ENCODE measurements at regions not wholly inside any gene's neighbourhood (a gene's known extent, or its start where the extent isn't known, plus 50 kb on each side); places are given as distances from the start of the nearest gene placed in this dataset.

DNA sequence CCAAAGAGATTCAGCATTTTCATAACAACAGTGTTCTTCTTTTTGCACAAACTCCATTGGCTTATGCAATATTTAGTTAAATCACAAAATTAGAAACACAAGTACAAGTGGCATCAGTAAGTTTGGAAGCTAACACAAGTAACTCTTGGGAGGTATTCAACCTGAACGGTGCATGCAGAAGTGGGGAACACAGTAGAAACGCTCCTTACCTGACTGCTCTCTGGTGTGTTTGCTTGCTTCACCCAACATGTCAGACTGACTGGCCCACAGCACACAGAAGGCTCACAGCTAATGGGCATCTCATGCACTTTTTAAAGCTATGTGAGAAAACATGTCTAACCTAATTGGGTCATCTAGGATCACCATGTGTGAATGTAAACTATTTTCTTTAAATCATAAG lies 133.6 kb downstream of the MAGEB17 start:
- Histone ChIP-seq H3K27ac (no peak overlapping the region), H3K4me1 (replicated peaks in 1 of 2) (no peaks in the 10 kb centered on the region), H3K4me3 (no peak overlapping the region)
- ATAC-seq (replicated peaks in 6 of 8): no peak
- 60 to 100% (median 80%) methylated on average over 1 to 2 of the region's 2 CpGs; no CpG with 5 or more reads in 7 of the 10 experiments for WGBS, 10 experiments
- in situ Hi-C loops (cut with MboI; ENCODE audit: low pct_unique_long_range_greater_than_20kb in 2 of 9, low sequenced_read_pairs in 9 of 9, unreplicated experiment in 9 of 9): no loop called here

GRCh38 chrX:16304751-16305150 lies 137.5 kb downstream of the MAGEB17 start:
- H3K4me3 ChIP-seq: no peak overlapping the region
- H3K27ac ChIP-seq: no peak overlapping the region
- H3K4me1 ChIP-seq (replicated peaks in 1 of 2): no peaks in the 10 kb centered on the region
- WGBS, 10 experiments: 15 to 80% (median 66%) methylated on average over 1 to 4 of the region's 5 CpGs; no CpG with 5 or more reads in 6 of the 10 experiments
- in situ Hi-C loops (cut with MboI; ENCODE audit: low pct_unique_long_range_greater_than_20kb in 2 of 9, low sequenced_read_pairs in 9 of 9, unreplicated experiment in 9 of 9): no loop called here
- ATAC-seq (replicated peaks in 6 of 8): peak in 1 of 8 experiments; percentile 51

DNA sequence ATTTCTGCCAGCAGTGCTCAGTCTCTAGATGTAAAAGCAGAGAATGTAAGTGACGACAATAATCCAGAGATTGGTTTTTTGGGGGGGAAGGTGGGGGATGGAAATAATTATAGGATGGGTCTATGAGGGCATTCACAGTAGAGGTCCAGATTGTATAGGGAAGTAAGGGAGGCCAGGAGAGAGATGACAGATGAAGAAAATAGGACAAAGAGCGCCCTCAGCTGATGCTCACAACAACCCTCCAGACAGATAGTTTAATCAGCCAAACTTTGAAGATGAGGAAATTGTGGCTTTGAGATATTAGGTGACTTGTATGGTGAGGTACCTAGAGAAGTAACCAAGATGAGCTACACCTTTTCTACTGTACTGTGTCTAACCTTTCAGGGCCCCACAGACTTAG lies 137.9 kb downstream of the MAGEB17 start:
- H3K4me1 ChIP-seq (replicated peaks in 1 of 2): no peaks in the 10 kb centered on the region
- 94% methylated on average over 2 of the region's 2 CpGs; no CpG with 5 or more reads in 9 of the 10 experiments for WGBS, 10 experiments
- no peak for ATAC-seq (replicated peaks in 6 of 8)
- in situ Hi-C loops (cut with MboI; ENCODE audit: low pct_unique_long_range_greater_than_20kb in 2 of 9, low sequenced_read_pairs in 9 of 9, unreplicated experiment in 9 of 9): no loop called here
- no peak overlapping the region for H3K4me3 ChIP-seq
- no peak overlapping the region for H3K27ac ChIP-seq

DNA sequence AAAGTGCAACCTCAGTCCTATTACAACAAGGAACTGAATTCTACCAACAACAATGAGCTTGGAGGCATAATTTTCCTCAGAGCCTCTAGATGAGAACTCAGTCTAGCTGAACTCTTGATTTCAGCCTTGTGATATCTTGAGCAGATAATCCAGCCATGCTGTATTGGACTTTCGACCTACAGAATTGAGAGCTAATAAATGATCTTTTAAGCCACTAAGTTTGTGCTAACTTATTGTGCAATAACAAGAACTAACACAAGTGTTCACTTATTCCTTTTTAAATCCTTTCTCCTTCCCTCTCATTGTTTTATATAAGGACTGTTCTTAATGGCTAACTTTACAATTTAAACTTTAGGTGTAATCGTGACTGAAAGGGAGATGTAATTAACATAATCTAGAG lies 140.7 kb downstream of the MAGEB17 start:
- no peak for ATAC-seq (replicated peaks in 6 of 8)
- H3K27ac ChIP-seq: no peak overlapping the region
- in situ Hi-C loops (cut with MboI; ENCODE audit: low pct_unique_long_range_greater_than_20kb in 2 of 9, low sequenced_read_pairs in 9 of 9, unreplicated experiment in 9 of 9): no loop called here
- no peaks in the 10 kb centered on the region for H3K4me1 ChIP-seq (replicated peaks in 1 of 2)
- 0 to 90% (median 76%) methylated on average over 1 to 2 of the region's 2 CpGs; no CpG with 5 or more reads in 5 of the 10 experiments for WGBS, 10 experiments
- H3K4me3 ChIP-seq: no peak overlapping the region

DNA sequence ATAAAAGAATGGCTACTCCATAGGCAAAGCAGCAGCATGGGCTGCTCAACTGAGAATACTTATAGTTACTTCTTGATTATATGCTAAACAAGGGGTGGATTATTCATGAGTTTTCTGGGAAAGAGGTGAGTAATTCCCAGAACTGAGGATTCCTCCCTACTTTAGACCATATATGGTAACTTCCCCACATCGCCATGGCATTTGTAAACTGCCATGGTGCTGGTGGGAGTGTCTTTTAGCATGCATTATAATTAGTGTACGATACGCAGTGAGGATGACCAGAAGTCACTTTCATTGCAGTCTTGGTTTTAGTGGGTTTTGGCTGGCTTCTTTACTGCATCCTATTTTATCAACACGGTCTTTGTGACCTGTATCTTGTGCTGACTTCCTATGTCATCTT lies 141.5 kb downstream of the MAGEB17 start:
- 29 to 100% (median 70%) methylated on average over 1 to 4 of the region's 4 CpGs; no CpG with 5 or more reads in 6 of the 10 experiments for WGBS, 10 experiments
- in situ Hi-C loops (cut with MboI; ENCODE audit: low pct_unique_long_range_greater_than_20kb in 2 of 9, low sequenced_read_pairs in 9 of 9, unreplicated experiment in 9 of 9): no loop called here

GRCh38 chrX:16310326-16310725 lies 143.0 kb downstream of the MAGEB17 start:
- no peak for ATAC-seq (replicated peaks in 6 of 8)
- H3K4me3 ChIP-seq: no peak overlapping the region
- WGBS, 10 experiments: 29 to 83% (median 83%) methylated on average over 1 of the region's 1 CpG; no CpG with 5 or more reads in 7 of the 10 experiments
- no peak overlapping the region for H3K27ac ChIP-seq
- in situ Hi-C loops (cut with MboI; ENCODE audit: low pct_unique_long_range_greater_than_20kb in 2 of 9, low sequenced_read_pairs in 9 of 9, unreplicated experiment in 9 of 9): no loop called here
- H3K4me1 ChIP-seq (replicated peaks in 1 of 2): no peaks in the 10 kb centered on the region

More for the DNA sequence above, 141.5 kb downstream of the MAGEB17 start:
- Histone ChIP-seq H3K27ac (no peak overlapping the region), H3K4me1 (replicated peaks in 1 of 2) (no peaks in the 10 kb centered on the region), H3K4me3 (no peak overlapping the region)
- peak in 7 of 8 experiments; percentile 48 to 80 (median 68) for ATAC-seq (replicated peaks in 6 of 8)

GRCh38 chrX:16311671-16312070 lies 144.4 kb downstream of the MAGEB17 start:
- 33 to 100% (median 76%) methylated on average over 2 to 4 of the region's 4 CpGs; no CpG with 5 or more reads in 4 of the 10 experiments for WGBS, 10 experiments
- no peaks in the 10 kb centered on the region for H3K4me1 ChIP-seq (replicated peaks in 1 of 2)
- no peak for ATAC-seq (replicated peaks in 6 of 8)
- in situ Hi-C loops (cut with MboI; ENCODE audit: low pct_unique_long_range_greater_than_20kb in 2 of 9, low sequenced_read_pairs in 9 of 9, unreplicated experiment in 9 of 9): no loop called here
- H3K27ac ChIP-seq: no peak overlapping the region
- H3K4me3 ChIP-seq: no peak overlapping the region

DNA sequence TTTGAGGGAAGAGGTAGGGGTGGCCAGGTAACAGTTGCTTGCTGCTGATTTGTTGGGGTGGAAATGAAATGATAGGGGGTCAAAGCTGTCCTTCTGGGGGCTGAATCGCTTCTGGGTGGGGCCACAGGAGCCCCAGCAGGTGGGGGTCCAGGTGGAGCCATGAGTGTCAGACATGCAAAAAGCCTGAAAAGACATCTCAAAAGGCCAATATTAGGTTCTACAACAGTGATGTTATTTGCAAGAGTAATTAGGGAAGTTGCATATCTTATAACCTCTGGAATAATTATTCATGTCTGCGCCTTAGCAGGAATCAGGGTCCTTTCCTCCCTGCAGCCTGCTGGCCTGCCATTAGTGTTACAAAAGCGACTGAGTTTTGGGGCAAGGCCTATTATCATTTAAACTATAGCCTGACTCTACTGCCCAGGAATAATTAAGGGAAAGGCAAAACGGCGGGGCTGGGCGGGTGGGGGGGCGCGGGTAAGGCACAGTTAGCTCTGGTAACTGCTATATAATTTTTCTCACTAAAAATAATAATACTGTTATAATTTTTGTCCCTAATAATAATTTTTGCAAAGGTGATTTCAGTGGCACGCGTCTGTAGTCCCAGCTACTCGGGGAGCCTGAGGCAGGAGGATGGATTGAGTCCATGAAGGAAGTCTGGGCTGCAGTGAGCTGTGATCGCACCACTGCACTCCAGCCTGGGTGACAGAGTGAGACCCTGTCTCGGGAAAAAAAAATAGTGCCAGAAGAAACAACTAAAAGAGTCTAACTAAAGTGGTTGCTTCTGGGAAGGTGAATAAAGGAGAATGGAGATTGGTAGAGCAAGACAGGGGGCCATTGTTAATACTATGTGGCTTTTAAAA lies 145.7 kb downstream of the MAGEB17 start:
- ATAC-seq (replicated peaks in 6 of 8): no peak
- WGBS, 10 experiments: 29 to 67% (median 33%) methylated on average over 1 to 5 of the region's 13 CpGs; no CpG with 5 or more reads in 7 of the 10 experiments
- Histone ChIP-seq H3K4me1 (replicated peaks in 1 of 2) (no peaks in the 10 kb centered on the region), H3K27ac (no peak overlapping the region), H3K4me3 (no peak overlapping the region)
- in situ Hi-C loops (cut with MboI; ENCODE audit: low pct_unique_long_range_greater_than_20kb in 2 of 9, low sequenced_read_pairs in 9 of 9, unreplicated experiment in 9 of 9): no loop called here

DNA sequence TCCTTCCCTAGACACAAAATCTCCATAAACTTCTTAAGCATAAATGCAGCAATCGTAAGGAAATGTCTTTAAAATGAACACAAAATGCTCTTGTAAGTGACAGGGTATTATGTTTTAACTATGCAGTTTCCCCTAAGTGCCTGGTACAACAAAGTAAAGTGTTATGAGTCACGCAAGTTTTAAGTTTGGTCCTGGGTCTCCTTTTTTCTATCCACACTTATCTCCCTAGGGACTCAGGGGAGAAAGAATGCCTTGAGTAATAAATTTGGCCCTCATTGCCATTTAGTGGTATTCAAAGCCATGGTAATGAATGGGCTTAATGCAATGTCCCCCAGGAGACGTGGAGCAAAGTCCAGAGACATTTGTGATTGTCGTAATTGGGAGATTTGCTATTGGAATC lies 149.1 kb downstream of the MAGEB17 start:
- in situ Hi-C loops (cut with MboI; ENCODE audit: low pct_unique_long_range_greater_than_20kb in 2 of 9, low sequenced_read_pairs in 9 of 9, unreplicated experiment in 9 of 9): no loop called here
- Histone ChIP-seq H3K4me1 (replicated peaks in 1 of 2) (no peaks in the 10 kb centered on the region), H3K27ac (no peak overlapping the region), H3K4me3 (no peak overlapping the region)
- 0 to 100% (median 43%) methylated on average over 1 to 4 of the region's 4 CpGs; no CpG with 5 or more reads in 6 of the 10 experiments for WGBS, 10 experiments
- ATAC-seq (replicated peaks in 6 of 8): peak in 1 of 8 experiments; percentile 19

- in situ Hi-C loops (cut with MboI; ENCODE audit: low pct_unique_long_range_greater_than_20kb in 2 of 9, low sequenced_read_pairs in 9 of 9, unreplicated experiment in 9 of 9): no loop called here
- Histone ChIP-seq H3K27ac (no peak overlapping the region), H3K4me3 (no peak overlapping the region), H3K4me1 (replicated peaks in 1 of 2) (no peaks in the 10 kb centered on the region)
- ATAC-seq (replicated peaks in 6 of 8): no peak
- 40 to 100% (median 68%) methylated on average over 1 to 2 of the region's 2 CpGs; no CpG with 5 or more reads in 6 of the 10 experiments for WGBS, 10 experiments
These were observed 152.6 kb downstream of the MAGEB17 start for GRCh38 chrX:16319929-16320328.

DNA sequence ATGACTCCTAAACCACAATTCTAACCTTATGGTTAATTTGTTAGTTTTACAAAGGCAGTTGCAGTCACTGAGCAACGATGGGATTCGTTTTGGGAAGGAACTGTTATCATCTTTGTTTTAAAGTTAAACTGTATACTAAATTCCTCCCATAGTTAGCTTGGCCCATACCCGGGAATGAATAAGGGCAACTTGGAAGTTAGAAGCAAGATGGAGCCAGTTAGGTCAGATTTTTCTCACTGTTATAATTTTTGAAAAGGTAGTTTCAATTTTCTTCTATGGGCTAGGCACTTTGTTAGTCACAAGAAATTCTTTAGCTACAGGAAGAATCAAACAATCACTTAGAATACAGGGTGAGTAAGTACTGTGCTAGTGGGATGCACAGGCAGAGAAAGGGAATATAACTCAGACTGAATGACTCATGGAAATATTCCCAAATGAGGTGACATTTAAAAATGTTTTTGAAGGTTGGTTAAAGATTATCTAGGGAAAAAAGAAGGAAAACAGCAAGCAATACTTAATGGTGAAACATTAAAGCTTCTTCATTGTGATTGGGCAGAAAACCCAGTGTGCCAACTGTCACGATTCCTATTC lies 153.6 kb downstream of the MAGEB17 start:
- Histone ChIP-seq H3K27ac (no peak overlapping the region), H3K4me3 (no peak overlapping the region), H3K4me1 (replicated peaks in 1 of 2) (no peaks in the 10 kb centered on the region)
- ATAC-seq (replicated peaks in 6 of 8): no peak
- WGBS, 10 experiments: 14 to 100% (median 80%) methylated on average over 1 to 4 of the region's 4 CpGs; no CpG with 5 or more reads in 2 of the 10 experiments
- in situ Hi-C loops (cut with MboI; ENCODE audit: low pct_unique_long_range_greater_than_20kb in 2 of 9, low sequenced_read_pairs in 9 of 9, unreplicated experiment in 9 of 9): no loop called here

GRCh38 chrX:16333453-16333852 lies 166.2 kb downstream of the MAGEB17 start:
- in situ Hi-C loops (cut with MboI; ENCODE audit: low pct_unique_long_range_greater_than_20kb in 2 of 9, low sequenced_read_pairs in 9 of 9, unreplicated experiment in 9 of 9): no loop called here
- Histone ChIP-seq H3K4me1 (replicated peaks in 1 of 2) (no peaks in the 10 kb centered on the region), H3K27ac (no peak overlapping the region), H3K4me3 (no peak overlapping the region)
- 14 to 65% (median 33%) methylated on average over 2 to 7 of the region's 7 CpGs; no CpG with 5 or more reads in 5 of the 10 experiments for WGBS, 10 experiments
- peak in 4 of 8 experiments; percentile 18 to 71 (median 32) for ATAC-seq (replicated peaks in 6 of 8)

- in situ Hi-C loops (cut with MboI; ENCODE audit: low pct_unique_long_range_greater_than_20kb in 2 of 9, low sequenced_read_pairs in 9 of 9, unreplicated experiment in 9 of 9): no loop called here
- Histone ChIP-seq H3K4me1 (replicated peaks in 1 of 2) (no peaks in the 10 kb centered on the region), H3K27ac (no peak overlapping the region), H3K4me3 (no peak overlapping the region)
- WGBS, 10 experiments: 86 to 100% (median 100%) methylated on average over 1 of the region's 1 CpG; no CpG with 5 or more reads in 7 of the 10 experiments
- no peak for ATAC-seq (replicated peaks in 6 of 8)
These were observed 167.9 kb downstream of the MAGEB17 start for GRCh38 chrX:16335181-16335580.
